Activated naive CD8-positive, alpha-beta T cell (primary cell): ENCODE measurements at regions not wholly inside any gene's neighbourhood (a gene's known extent, or its start where the extent isn't known, plus 50 kb on each side); places are given as distances from the start of the nearest gene placed in this dataset.

Source experiments
- H3K27ac Mint-ChIP-seq: one replicate; pipeline ENCODE4 v1.8.0; 2021; ENCODE audit warnings: mixed read lengths
- H3K27me3 Mint-ChIP-seq: one replicate; pipeline ENCODE4 v1.8.0; 2021; ENCODE audit warnings: mixed read lengths
- H3K36me3 Mint-ChIP-seq: one replicate; pipeline ENCODE4 v1.8.0; 2021; ENCODE audit warnings: mixed read lengths
- H3K4me1 Mint-ChIP-seq: one replicate; pipeline ENCODE4 v1.8.0; 2021; ENCODE audit warnings: low read depth, mixed read lengths
- H3K4me3 Mint-ChIP-seq: one replicate; pipeline ENCODE4 v1.8.0; 2021; ENCODE audit warnings: mild to moderate bottlenecking, mixed read lengths
- H3K9me3 Mint-ChIP-seq: one replicate; pipeline ENCODE4 v1.8.0; 2021; ENCODE audit warnings: low read depth, mixed read lengths

DNA sequence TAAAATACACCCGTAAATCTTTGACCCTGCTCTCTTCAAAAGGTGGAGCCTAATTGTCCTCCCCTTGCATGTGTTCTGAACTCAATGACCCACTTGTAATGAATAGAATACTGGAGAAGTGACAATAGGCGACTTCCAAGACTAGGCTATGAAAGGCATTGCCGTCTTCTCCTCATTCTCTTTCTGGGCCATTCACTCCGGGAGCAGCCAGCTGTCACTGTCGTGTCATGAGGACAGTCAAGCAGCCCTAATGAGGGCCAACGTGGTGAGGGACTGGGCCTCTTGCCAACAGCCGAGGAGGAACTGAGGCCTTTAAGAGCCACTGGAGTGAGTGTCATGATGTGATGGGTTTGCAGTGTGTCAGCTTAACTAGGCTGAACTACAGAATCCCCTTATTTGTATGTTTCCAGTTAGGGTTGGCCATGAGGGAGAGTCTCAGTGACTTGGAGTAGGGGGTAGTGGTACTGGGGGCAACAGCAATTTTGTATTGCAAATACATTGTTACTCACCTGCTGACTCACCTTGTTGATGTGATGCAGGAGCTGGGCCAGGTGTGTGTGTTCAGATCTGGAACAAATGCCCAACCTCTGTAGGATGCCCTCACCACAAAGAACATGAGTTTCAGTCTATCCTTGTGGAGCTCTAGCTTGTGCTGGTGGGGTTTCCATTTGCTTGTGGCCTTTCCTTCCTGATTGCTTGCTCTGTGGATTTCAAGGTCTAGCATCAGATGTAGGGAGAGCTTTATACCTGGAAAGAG is 188.5 kb upstream of the PROK2 start:
- no peaks in the 10 kb centered on the region for H3K9me3 Mint-ChIP-seq
- peaks cover 5% of the 10 kb centered on the region for H3K27me3 Mint-ChIP-seq
- no peak overlapping the region for H3K27ac Mint-ChIP-seq
- H3K4me3 Mint-ChIP-seq, result no peak overlapping the region
- peaks cover 2% of the 10 kb centered on the region for H3K4me1 Mint-ChIP-seq
- H3K36me3 Mint-ChIP-seq, result no peaks in the 10 kb centered on the region

DNA sequence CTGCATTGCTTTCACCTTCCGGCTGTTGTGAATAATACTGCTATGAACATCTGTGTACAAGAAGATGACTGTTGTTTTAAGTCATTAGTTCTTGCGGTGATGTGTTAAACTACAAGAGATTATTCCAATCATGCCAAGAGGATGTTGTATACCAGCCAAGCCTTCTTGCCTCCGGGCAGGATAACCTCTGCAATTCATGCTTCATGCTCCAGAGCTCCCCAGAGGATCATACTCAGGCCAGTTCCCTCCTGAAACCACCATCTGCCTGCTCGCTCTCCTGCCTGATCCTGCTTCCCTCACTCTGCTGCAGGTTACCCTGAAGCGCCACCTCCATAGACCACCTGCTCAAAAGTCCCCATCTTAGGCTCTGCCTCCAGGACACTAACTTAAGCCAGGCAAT is 187.1 kb upstream of the PROK2 start:
- no peak overlapping the region for H3K27ac Mint-ChIP-seq
- no peak overlapping the region for H3K4me3 Mint-ChIP-seq
- no peaks in the 10 kb centered on the region for H3K4me1 Mint-ChIP-seq
- H3K27me3 Mint-ChIP-seq, result peaks cover 5% of the 10 kb centered on the region
- H3K9me3 Mint-ChIP-seq, result no peaks in the 10 kb centered on the region
- no peaks in the 10 kb centered on the region for H3K36me3 Mint-ChIP-seq

DNA sequence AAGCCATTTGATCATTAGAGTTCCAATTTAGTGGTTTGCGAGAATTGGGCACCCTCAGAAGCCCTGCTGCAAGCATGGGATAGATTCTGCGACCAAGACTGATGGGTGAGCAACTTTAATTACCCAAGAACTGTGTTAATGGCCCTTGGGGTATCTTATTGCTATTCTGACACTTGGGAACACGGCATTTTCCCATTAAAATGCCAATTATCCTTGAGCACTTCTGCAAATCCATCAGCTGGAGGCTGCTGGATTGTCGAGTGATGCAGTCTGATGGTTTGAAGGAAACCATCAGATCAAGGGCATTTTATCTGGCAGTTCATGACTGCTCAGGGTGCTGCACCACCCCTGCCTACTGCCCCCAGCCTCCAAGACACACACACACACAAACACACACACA is 183.6 kb upstream of the PROK2 start:
- Mint-ChIP-seq H3K36me3 (no peaks in the 10 kb centered on the region), H3K27me3 (peaks cover 8% of the 10 kb centered on the region), H3K27ac (no peak overlapping the region), H3K4me3 (no peak overlapping the region), H3K4me1 (no peaks in the 10 kb centered on the region), H3K9me3 (no peaks in the 10 kb centered on the region)

DNA sequence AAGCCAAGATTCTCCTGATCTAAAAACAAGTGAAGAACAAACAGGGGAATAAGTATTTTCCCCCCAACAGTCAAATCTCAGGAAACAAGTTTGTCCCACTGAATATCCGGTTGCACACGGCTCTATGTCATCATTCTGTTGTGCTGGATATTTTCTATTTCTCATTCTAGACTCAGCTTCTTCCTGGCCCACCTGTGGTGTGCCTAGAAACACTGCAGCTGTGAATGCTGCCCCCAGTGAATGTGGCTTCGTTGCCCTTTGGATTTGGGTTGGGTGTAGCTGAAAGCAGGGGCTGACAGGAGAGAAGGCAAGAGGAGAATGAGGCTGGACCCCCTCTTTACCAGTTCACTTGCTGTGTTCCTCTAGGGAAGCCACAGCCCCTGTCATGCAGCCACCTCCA is 181.2 kb upstream of the PROK2 start:
- Mint-ChIP-seq H3K27ac (no peak overlapping the region), H3K4me3 (no peak overlapping the region), H3K27me3 (peaks cover 10% of the 10 kb centered on the region), H3K9me3 (no peaks in the 10 kb centered on the region), H3K36me3 (no peaks in the 10 kb centered on the region), H3K4me1 (no peaks in the 10 kb centered on the region)

DNA sequence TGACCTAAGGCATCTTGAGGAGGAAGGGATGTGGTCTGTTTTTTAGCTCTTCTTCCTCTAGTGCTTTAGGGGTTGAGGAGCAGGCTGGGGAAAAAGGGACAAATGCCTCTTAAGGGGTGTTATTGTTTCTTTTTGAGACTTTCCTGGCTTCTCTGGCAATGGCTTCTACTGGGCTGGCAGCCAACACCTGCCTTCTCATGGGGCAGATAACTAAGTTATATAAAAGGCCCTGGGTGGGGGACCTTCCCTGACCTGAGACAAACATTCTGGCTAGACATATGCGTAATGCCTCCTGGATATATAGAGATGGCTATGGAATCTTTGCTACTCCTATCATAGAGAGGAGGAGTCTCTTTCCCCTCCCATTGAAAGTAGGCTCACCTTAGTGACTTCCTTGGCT is 179.2 kb upstream of the PROK2 start:
- Mint-ChIP-seq H3K27me3 (peaks cover 10% of the 10 kb centered on the region), H3K4me3 (no peak overlapping the region), H3K36me3 (no peaks in the 10 kb centered on the region)

DNA sequence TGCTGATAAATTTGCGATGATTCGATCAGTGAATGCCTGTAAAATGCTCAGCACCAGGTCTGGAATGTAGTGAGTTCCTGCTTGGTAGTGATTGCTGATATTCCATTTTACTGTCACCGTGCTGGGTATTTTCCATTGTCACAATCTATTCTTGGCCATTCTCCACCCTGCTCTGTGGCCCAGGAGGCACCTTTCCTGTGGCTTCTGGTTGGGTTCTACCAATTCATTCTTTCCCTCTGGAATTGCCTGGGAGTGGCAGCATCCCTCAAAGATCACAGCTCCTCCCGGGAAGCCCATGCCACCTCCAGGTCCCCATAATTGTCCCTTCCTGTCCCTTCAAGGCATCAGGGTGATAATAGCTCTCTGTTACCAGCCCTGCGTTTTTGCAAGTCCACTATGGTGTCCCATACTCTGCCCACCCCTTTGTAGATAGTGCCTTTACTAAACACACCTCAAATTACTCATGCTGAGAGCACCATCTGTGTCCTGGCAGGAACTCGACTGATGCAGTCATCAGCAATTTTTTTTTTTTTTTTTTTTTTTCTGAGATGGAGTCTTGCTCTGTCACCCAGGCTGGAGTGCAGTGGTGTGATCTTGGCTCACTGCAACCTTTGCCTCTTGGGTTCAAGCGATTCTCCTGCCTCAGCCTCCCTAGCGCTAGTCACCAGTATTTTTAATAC is 177.8 kb upstream of the PROK2 start:
- Mint-ChIP-seq H3K4me3 (no peak overlapping the region), H3K27ac (no peak overlapping the region), H3K4me1 (peaks cover 3% of the 10 kb centered on the region), H3K36me3 (no peaks in the 10 kb centered on the region), H3K27me3 (peaks cover 10% of the 10 kb centered on the region), H3K9me3 (no peaks in the 10 kb centered on the region)

More for the DNA sequence above, 179.2 kb upstream of the PROK2 start:
- Mint-ChIP-seq H3K27ac (no peak overlapping the region), H3K9me3 (no peaks in the 10 kb centered on the region), H3K4me1 (no peaks in the 10 kb centered on the region)

DNA sequence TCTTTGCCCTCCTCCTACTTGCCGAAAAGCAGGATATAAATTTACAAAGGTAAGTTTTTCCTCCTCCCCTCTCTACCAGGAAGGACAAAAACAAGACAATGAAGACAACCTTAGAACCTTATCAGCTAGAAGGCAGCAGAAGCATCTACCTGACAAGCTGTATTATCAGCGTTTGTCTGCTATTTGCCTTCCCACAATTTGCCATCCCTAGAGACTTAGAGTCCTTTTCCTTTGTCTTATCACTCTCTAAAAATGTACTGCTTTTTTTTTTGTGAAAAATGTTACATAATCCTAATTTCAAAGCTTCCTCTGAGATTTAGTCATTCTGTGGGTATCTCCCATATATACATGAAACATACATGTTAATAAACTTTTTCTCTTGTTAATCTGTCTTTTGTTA is 176.9 kb upstream of the PROK2 start:
- H3K27ac Mint-ChIP-seq, result no peak overlapping the region
- H3K9me3 Mint-ChIP-seq, result no peaks in the 10 kb centered on the region
- no peak overlapping the region for H3K4me3 Mint-ChIP-seq
- H3K27me3 Mint-ChIP-seq, result peaks cover 10% of the 10 kb centered on the region
- no peaks in the 10 kb centered on the region for H3K36me3 Mint-ChIP-seq
- peaks cover 3% of the 10 kb centered on the region for H3K4me1 Mint-ChIP-seq

DNA sequence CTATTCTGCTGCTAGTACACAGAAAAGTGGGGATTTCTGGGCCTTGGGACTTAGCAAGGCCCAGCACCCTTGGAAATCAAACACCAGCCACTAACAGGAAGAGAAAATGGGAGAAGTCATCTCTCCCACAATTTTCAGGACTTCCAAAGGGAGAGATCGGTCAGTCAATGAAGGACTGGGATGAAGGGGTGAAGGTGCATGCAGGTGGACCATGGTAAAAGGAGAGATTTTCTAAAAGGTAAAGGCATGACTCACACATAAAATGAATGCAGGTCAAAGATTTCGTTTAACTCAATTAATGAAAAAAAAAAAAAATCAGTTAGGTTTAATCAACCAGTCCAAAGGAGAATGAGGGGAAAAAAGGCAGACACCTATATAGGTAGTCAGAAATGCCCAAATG is 176.4 kb upstream of the PROK2 start:
- H3K27me3 Mint-ChIP-seq, result peaks cover 10% of the 10 kb centered on the region

DNA sequence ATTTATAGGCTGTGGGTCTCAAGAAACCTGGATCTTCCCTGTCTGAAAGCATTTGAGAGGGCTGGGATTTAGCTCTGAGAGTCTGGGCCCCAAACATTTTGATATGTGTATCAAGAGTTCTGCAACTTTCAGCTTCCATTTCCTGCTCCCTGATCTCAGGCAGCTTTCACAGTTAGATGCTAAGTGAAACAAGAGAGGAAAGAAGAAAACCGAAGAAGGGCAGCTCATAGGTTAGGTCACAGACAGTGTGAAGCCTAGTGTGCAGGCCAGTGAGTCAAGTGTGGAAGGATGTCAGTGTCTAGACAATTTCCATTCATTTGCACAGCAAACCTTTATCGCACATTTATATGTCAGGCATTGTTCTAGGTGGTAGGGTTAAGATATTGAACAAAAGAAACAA is 173.6 kb upstream of the PROK2 start:
- Mint-ChIP-seq H3K27ac (no peak overlapping the region), H3K4me1 (peaks cover 12% of the 10 kb centered on the region), H3K27me3 (peaks cover 2% of the 10 kb centered on the region), H3K9me3 (no peaks in the 10 kb centered on the region), H3K36me3 (no peaks in the 10 kb centered on the region), H3K4me3 (no peak overlapping the region)

More for the DNA sequence above, 176.4 kb upstream of the PROK2 start:
- H3K9me3 Mint-ChIP-seq, result no peaks in the 10 kb centered on the region
- no peaks in the 10 kb centered on the region for H3K36me3 Mint-ChIP-seq
- H3K4me3 Mint-ChIP-seq, result no peak overlapping the region
- H3K27ac Mint-ChIP-seq, result no peak overlapping the region
- H3K4me1 Mint-ChIP-seq, result peaks cover 3% of the 10 kb centered on the region

DNA sequence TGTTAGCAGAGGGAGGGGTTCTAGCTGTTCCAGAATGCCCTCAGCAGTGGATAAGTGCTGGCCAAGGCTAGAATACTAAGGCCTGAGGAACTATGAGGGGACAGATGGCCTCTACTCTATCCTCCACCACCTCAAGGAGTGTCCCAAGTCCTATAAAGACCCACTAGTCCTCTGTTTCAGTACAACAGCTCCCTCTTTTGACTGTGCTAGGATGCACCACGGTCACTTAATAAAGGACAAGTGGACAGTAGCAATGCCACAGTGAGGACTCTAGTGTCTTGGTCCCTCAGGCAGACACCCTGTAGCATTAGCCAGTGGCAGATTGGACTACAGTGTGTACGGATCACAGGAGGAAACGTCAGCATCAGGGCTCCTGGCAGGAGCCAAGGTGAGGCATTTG is 171.8 kb upstream of the PROK2 start:
- Mint-ChIP-seq H3K27ac (no peak overlapping the region), H3K4me3 (no peak overlapping the region), H3K4me1 (peaks cover 12% of the 10 kb centered on the region), H3K36me3 (no peaks in the 10 kb centered on the region), H3K9me3 (no peaks in the 10 kb centered on the region), H3K27me3 (no peaks in the 10 kb centered on the region)

DNA sequence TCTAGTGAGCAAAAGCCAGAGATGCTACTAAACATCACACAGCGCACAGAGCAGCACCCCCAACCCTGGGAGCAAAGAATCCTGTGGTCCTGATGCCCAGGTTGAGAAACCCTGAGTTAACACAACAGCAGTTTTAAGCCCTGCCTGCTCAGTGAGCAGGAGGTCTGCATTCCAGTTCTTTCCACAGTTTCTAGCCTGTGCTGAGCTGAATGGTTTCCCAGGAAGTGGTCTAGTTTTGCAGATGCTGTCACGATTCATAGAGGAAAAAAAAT is 171.1 kb upstream of the PROK2 start:
- H3K9me3 Mint-ChIP-seq, result no peaks in the 10 kb centered on the region
- no peak overlapping the region for H3K27ac Mint-ChIP-seq
- no peaks in the 10 kb centered on the region for H3K27me3 Mint-ChIP-seq
- H3K36me3 Mint-ChIP-seq, result no peaks in the 10 kb centered on the region
- peaks cover 12% of the 10 kb centered on the region for H3K4me1 Mint-ChIP-seq
- H3K4me3 Mint-ChIP-seq, result no peak overlapping the region

DNA sequence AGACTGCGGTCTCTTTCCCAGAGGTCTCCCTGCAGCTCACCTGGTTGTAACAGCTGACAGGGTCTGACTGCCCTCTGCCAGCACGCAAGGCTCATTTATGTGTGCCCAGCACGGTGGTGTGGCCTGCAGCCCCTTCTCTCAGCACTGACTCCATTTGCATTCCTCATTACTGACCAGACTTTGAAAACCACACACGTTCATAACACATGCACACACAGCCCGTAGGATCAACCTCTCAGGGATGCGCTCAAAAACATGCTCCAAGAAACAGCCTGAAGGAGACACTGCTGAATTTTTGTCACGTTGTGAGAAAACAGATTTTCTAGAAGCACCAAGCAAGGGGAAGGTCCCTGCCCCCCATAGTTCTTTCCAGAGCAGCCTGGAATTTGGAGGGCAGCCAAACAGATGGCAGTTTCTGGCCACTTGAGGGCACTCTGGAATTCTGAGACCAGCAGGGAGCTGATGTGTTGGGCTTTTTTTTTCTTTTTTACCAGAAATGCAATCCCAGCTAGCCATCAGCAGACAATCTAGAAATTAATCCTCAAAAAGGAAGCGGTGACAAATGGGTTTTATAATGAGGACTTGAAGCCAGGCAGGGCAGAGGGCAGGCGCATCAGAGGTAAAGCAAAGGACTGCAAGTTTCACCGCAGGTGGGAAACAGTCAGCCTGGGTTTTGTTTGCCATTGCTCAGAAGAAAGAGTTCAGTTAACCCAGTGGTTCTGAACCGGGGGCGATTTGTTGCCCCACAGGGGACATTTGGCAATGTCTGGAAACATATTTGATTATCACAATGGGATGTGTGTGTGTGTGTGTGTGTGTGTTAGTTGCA is 170.5 kb upstream of the PROK2 start:
- H3K4me3 Mint-ChIP-seq, result no peak overlapping the region

DNA sequence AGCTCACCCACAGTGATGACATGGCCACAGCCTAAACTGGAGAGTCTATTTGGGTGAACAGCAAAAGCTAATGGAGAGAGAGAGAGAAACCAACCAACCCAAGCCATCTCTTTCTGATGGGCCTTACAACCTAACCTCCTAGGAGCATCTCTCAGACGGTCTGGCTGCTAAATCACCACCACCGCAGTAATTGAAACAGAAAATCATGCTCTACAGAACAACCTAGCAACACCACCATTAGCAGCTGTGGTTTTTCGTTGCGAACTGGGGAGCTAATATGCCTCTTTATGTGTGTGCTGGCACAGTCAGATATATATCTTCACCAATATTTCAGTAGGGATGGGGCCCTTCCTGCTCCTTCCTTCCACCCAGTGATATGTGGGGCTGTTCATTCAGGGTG is 166.9 kb upstream of the PROK2 start:
- Mint-ChIP-seq H3K4me1 (peaks cover 8% of the 10 kb centered on the region), H3K36me3 (no peaks in the 10 kb centered on the region), H3K27me3 (no peaks in the 10 kb centered on the region), H3K4me3 (no peak overlapping the region), H3K27ac (no peak overlapping the region), H3K9me3 (no peaks in the 10 kb centered on the region)

More for the DNA sequence above, 170.5 kb upstream of the PROK2 start:
- Mint-ChIP-seq H3K36me3 (no peaks in the 10 kb centered on the region), H3K4me1 (peaks cover 12% of the 10 kb centered on the region), H3K27me3 (no peaks in the 10 kb centered on the region), H3K27ac (no peak overlapping the region), H3K9me3 (no peaks in the 10 kb centered on the region)

DNA sequence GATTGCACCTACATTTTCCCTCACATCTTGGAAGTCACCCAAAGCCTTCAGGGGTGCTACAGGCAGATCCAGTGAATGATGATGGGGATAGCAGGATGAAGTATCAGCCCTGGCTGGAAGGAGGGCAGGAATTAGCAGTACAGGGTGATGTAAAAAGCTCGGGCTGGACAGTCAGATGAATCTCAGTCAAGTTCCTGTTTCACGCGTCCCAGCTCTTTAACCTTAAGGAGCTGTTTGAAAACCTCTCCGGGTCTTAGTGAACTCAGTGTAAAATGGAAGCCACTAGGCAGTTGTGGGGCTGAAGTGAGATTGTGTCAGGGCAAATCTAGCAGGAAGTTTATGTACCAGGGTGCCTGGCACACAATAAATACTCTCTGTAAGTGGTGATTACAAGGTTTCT is 166.4 kb upstream of the PROK2 start:
- H3K4me3 Mint-ChIP-seq, result no peak overlapping the region
- no peak overlapping the region for H3K27ac Mint-ChIP-seq
- no peaks in the 10 kb centered on the region for H3K36me3 Mint-ChIP-seq
- H3K9me3 Mint-ChIP-seq, result no peaks in the 10 kb centered on the region
- H3K27me3 Mint-ChIP-seq, result no peaks in the 10 kb centered on the region
- H3K4me1 Mint-ChIP-seq, result peaks cover 8% of the 10 kb centered on the region

DNA sequence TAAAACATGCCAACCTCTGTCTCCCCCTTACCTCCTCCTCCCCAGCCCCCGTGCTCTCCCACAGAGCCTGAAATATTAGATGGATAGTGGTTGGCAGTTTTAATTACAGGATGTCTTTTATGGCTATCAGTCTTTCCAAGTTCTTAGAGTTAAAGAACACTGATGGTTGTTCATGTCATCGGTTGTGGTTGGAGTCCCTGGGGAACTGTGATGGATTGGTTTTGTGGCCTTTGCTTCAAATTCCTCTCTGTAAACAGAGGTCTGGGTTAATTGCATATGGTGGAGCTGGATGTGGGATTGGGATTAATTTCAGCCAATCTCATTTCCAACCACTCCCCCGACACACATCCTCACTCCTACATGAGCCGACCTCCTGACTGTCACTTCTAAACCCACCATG is 164.5 kb upstream of the PROK2 start:
- Mint-ChIP-seq H3K4me1 (no peaks in the 10 kb centered on the region), H3K27me3 (peaks cover 3% of the 10 kb centered on the region), H3K4me3 (no peak overlapping the region), H3K9me3 (no peaks in the 10 kb centered on the region), H3K36me3 (no peaks in the 10 kb centered on the region), H3K27ac (no peak overlapping the region)
